NCI-H82 treated with DMSO at 0.1 percent for 48 hours (cell line): ENCODE measurements at regions not wholly inside any gene's neighbourhood (a gene's known extent, or its start where the extent isn't known, plus 50 kb on each side); places are given as distances from the start of the nearest gene placed in this dataset.
A peak's percentile ranks its signal among the peaks of the same experiment; 100 is the strongest.

Source experiments
- DNase-seq: peaks from one replicate; lab custom pipeline; 2025; ENCODE audit not compliant: unreplicated experiment; lab: John Stamatoyannopoulos, UW

DNA sequence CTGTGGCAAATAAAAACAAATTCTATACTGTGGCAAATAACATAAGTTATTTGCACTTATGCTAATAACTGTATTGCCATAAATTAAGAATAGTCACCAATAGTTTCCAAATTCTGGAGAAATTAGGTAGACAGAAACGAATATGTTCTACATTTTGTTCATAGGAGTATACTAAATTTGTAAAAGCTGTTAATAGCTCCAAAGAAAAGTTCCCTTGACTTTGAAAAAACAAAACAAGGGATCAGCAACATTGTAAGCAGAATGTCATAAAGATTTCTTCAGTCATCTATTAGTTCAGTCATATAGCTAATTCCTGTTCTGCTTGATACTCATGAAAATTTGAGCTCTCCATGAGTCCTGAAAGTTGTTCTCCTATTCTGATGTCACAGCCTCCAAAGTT is 1472.8 kb downstream of the C4orf33 start:
- DNase-seq = no peak

DNA sequence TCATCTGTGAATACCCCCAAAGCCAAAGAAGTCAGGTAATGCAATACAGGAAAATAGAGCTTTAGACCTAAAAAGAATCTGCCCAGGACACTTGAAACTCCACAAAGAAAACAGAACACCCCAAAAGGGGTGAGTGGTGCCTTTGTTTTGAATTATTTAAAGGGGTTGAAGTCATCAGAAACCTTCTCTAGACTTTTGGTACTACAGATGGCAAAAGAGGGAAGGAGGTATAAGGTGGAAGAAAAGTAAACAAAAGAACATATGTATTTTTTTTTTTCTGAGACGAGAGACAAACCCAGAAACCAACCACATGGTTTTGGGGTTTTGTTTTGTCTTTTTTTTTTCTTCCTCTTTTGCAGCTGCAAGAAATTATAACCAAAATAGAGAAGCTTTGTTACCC is 1477.8 kb downstream of the C4orf33 start:
- no peak for DNase-seq

GRCh38 chr4:130574215-130574614 is 1478.3 kb downstream of the C4orf33 start:
- DNase-seq = no peak

DNA sequence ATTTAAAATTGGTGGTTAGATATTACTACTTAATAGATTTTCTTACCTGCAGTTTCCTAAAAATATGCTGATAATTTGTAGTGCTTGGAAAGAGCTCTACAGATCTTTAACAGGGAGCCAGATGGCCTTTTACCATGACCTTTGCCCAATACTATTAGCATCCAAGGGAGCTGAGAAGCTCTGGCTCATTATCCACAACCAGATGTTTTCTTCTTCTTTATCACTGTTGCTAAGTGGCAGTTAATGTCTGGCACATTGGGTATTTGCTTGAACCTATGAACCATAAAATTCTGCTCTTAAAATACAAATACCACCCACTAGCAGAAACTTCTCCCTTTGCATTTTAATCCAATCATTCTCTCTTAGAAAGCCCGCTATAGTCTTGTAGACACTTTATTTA is 1480.3 kb downstream of the C4orf33 start:
- DNase-seq = peak; percentile 85

- no peak for DNase-seq
These were observed 1495.1 kb downstream of the C4orf33 start for GRCh38 chr4:130591091-130591490.

DNA sequence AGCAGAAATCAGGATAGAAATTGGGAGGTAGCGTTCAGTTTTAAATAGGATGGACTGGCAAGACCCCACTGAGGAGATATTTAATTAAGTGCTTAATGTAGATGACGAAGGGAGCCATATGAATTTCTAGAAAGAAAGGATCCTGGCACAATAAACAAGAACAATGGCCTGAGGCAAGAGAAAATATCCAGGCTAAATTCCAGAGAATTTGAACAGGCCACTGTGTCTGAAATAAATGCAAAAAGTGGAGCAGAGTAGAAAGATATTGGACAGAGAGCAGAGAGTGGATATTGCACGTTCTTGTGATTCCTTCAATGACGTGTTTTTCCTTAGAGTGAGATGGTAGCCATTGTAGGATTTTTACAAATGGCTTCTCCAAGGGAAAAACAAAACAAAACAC is 1504.8 kb downstream of the C4orf33 start:
- no peak for DNase-seq

GRCh38 chr4:130603043-130603442 is 1507.1 kb downstream of the C4orf33 start:
- DNase-seq = no peak

DNA sequence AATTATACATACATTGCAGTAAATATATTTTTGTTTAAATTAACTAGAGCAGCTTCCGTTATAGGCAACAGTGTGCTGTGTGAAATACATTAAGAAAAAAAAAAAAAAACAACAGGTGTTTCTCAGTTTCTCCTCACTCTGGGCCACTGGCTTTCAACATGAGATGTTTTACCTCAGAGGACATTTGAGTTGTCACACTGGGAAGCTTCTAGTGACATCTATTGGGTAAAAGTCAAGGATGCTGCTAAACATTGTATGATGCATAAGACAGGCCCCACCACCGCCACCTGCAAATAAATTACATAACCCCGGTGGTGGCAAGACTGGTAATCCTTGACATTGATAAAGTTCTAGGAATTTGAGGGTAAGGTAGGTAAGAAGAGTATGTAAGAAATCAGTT is 1512.2 kb downstream of the C4orf33 start:
- DNase-seq = no peak

DNA sequence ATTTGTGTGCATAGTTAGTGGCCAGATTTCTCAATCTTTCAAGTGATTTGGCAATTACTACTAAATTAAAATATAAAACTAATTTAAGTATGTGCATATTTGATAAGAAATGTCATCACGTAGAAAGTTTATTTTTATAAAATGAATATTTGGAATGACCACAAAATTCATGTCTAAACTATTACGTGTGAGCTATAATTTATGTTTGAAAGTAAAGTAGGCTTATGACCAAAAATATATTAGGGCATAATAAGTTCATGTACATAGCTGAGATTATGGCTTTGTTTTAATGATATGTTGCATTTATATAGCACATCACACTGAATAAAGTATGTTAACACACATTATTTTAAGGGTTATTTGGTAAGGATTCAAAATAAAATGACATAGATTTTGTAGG is 1532.6 kb downstream of the C4orf33 start:
- DNase-seq = no peak

GRCh38 chr4:130632731-130633604 is 1537.0 kb downstream of the C4orf33 start:
- DNase-seq = no peak

GRCh38 chr4:130636486-130636885 is 1540.5 kb downstream of the C4orf33 start:
- peak; percentile 79 for DNase-seq

- no peak for DNase-seq
These were observed 1544.6 kb downstream of the C4orf33 start for GRCh38 chr4:130640592-130640991.

DNA sequence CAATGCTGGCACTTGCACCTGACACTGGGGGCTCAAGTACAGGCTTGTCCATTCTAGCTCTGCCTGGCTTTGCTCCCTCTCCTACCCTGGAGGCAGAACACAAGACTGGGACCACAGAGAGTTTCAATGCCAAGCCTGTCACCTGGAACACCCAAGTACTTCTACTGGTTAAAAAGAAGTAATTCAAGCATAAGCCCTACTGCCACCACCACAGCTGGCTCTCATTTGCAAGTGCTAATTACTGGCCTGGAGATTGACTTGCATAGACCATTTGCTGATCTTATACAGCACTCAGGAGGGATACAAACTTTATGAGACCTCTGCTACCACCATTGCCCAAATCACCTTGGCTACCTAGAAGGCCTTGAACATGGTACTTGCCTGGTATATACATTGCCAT is 1550.9 kb downstream of the C4orf33 start:
- DNase-seq = no peak

GRCh38 chr4:130648570-130648969 is 1552.6 kb downstream of the C4orf33 start:
- DNase-seq = no peak

GRCh38 chr4:130653842-130654241 is 1557.9 kb downstream of the C4orf33 start:
- DNase-seq = no peak

DNA sequence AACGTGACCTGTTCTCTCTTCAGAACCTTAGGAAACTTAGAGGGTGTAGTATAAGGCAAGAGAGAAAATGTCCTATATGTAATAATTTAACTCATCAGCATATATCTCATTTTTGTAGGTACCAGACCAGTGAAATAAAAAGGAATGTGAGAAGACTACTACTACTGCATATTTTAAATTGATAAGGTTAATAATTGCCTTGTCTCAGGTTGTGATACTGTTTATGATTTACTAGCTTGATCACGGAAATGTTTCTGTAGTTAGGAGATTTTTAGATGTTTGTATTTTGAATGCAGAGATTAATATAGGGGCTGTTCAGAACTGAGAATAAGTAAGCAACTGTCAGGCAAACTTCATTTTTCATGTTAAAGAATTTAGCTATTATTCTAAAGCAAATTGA is 1563.4 kb downstream of the C4orf33 start:
- DNase-seq = no peak

- no peak for DNase-seq
These were observed 1572.9 kb downstream of the C4orf33 start for GRCh38 chr4:130668859-130669258.

- no peak for DNase-seq
These were observed 1579.3 kb downstream of the C4orf33 start for GRCh38 chr4:130675266-130675665.

DNA sequence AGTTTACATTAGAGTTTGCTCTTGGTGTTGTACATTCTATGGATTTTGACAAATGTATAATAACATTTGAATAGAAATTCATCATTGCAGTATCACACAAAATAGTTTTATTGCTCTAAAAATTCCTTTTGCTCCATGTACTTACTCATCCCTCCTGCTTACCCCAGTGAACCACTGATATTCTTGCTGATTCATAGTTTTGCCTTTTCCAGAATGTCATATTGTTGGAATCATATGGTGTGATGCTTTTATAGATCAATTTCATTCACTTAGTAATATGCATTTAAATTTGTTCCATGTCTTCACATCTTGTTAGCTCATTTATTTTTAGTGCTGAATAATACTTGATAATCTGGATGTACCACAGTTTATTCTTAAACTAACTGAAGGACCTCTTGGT is 1593.2 kb downstream of the C4orf33 start:
- no peak for DNase-seq

- no peak for DNase-seq
These were observed 1602.3 kb downstream of the C4orf33 start for GRCh38 chr4:130698251-130698650.

- no peak for DNase-seq
These were observed 1603.1 kb downstream of the C4orf33 start for GRCh38 chr4:130699004-130699403.

DNA sequence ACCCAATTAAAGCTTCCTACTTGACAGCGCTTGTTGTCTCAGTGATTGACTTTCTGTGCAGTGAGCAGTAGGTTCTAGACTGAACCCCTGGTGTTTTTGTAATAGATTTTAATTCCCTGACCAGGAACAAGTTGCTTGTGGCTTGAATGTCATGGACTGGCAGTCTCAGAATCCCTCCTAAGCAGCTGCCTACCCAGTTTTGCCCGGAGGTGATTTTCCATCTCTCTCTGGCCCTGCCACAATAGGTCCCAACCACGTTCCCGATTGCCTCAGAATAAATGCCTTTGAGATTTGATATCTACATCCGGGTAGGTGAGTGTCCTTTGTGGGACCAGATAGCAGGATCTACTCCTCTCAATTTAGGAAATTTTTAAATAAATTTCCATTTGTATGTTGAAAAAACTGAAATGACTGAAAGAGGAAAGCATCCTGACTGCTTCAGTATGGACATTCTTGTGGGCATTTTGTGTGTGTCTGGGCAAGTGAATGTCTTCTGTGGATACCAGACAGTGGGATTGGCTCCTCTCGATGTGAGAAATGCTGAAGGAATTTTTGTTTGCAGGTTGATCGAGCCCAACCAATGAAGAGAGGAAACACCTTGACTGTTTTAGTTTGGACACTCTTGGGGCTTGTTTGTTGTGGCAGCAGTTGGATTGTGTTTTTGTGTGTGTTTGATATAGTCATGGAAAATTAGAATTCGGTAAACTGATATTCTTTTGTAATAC is 1607.4 kb downstream of the C4orf33 start:
- no peak for DNase-seq
